Epithelial cell of esophagus (primary cell): ENCODE measurements at regions not wholly inside any gene's neighbourhood (a gene's known extent, or its start where the extent isn't known, plus 50 kb on each side); places are given as distances from the start of the nearest gene placed in this dataset.

Experiments used
- DNase-seq: peaks from one replicate; pipeline ENCODE4 v3.0.0; 2010; ENCODE audit warnings: low read depth
- H3K4me3 ChIP-seq: 2 replicates; pipeline ENCODE4 v1.5.1; 2011; ENCODE audit warnings: mild to moderate bottlenecking, low read length, control low read depth
- TF ChIP-seq, protein P1 (sequence below): IDR thresholded peaks from 2 replicates; pipeline ENCODE4 v1.5.1; 2011; ENCODE audit warnings: low read depth, mild to moderate bottlenecking, low read length, control low read depth, inconsistent platforms; ENCODE audit not compliant: insufficient read depth; ENCODE audit errors: missing control alignments

DNA sequence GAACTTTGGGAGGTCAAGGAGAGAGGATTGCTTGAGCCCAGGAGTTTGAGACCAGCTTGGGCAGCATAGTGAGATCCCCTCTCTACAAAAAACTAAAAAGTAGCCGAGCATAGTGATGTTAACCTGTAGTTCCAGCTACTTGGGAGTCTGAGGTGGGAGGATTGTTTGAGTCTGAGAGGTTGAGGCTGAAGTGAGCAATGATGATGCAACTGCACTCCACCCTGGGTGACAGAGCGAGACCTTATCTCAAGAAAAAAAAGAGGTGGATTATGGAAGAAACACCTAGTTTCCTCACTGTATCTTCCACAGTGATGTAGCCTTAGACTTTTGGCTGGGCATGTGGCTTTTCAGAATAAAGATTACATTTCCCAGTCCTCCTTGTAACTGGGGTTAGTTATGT is 237.2 kb upstream of the SPRED2 start:
- DNase-seq, result no peak
- no peak overlapping the region for H3K4me3 ChIP-seq
- TF ChIP-seq, protein P1, sequence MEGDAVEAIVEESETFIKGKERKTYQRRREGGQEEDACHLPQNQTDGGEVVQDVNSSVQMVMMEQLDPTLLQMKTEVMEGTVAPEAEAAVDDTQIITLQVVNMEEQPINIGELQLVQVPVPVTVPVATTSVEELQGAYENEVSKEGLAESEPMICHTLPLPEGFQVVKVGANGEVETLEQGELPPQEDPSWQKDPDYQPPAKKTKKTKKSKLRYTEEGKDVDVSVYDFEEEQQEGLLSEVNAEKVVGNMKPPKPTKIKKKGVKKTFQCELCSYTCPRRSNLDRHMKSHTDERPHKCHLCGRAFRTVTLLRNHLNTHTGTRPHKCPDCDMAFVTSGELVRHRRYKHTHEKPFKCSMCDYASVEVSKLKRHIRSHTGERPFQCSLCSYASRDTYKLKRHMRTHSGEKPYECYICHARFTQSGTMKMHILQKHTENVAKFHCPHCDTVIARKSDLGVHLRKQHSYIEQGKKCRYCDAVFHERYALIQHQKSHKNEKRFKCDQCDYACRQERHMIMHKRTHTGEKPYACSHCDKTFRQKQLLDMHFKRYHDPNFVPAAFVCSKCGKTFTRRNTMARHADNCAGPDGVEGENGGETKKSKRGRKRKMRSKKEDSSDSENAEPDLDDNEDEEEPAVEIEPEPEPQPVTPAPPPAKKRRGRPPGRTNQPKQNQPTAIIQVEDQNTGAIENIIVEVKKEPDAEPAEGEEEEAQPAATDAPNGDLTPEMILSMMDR, result no peak

DNA sequence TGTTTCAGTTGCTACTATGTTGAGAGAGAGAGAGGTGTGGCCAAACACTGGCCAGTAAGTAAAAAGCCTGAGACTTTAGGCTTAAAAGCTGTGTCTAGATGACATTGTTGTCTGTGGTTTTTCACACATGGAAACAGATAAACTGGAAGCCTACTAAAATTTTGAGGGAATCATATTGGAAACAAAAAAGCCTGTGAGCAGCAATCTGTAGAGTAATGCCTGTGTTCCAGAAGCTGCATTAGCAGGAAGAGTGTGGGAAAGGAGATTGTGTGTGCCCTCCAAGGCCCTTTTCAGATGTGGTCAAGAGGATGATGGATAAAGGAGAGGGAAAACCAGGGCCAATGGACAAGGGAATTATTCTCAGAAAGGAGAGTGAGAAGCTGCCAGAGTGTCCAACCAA is 236.3 kb upstream of the SPRED2 start:
- TF ChIP-seq, protein P1, result no peak
- DNase-seq, result no peak
- H3K4me3 ChIP-seq, result no peak overlapping the region

DNA sequence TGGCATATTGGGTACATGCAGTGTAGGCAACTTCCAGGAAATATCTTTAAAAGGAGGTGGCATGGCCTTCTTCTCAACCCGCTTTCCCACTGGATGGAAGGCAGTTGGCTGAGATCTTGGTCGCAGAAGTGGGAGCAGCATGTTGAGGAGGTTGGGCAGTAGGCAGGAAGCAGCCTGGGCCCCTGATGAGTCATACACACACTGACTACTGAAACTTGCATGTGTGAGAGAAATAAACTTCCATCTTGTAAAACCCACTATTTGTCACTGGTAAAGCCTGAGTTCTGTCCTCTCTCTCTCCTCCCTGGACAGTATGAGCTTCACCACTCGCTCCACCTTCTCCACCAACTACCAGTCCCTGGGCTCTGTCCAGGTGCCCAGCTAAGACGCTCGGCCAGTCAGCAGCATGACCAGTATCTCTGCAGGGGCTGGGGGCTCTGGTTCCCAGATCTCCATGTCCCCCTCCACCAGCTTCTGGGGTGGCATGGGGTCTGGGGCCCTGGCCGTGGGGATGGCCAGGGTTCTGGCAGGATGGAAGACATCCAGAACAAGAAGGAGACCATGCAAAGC is 233.8 kb upstream of the SPRED2 start:
- H3K4me3 ChIP-seq, result no peak overlapping the region
- TF ChIP-seq, protein P1, result no peak
- peak; percentile 62 for DNase-seq

DNA sequence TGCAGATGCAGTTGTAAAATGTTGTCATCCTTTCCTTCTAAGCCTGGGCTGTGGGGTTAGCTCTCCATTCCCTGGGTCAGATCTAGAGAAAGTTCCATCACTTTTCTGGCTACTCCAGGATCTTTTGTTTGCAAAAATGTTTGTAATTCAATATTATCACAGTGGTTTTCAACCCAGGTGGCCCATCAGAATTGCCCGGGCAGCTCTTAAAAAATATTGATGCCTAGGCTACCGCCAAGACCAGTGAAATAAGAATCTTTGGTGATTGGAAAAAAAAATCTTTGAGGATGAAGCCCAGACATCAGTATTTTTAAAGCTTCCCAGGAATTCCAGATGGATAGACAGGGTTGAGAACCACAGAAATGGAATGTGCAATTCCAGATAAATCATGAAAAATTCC is 232.5 kb upstream of the SPRED2 start:
- no peak for DNase-seq
- H3K4me3 ChIP-seq, result no peak overlapping the region
- TF ChIP-seq, protein P1, result no peak

DNA sequence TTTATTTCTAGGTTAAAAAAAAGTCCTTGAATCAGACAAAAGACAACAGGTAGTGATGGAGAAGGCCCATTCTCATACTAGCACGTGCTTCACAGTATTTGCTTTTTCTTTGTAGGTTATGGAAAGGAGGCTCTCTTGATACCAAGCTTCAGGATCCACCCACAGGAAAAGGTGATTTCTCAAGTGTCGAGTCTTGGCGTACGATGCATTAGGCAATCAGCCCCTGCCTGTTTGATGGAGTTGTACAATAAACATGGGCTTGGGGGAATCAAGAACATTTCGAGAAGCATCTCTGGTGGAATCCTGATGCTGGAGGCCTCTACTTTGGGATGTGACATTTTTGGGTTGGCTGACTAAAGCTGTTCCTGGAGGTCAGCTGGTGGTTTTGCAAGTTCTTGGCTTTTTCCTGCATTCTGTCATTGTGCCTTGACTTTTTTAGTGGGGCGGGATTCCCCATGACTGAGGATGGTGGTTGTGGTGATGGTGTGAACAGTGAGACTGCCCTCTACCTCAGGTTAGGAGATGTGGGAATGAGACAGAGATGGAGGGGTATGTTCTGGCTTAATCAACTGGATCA is 231.5 kb upstream of the SPRED2 start:
- no peak overlapping the region for H3K4me3 ChIP-seq
- no peak for DNase-seq
- TF ChIP-seq, protein P1, result no peak

DNA sequence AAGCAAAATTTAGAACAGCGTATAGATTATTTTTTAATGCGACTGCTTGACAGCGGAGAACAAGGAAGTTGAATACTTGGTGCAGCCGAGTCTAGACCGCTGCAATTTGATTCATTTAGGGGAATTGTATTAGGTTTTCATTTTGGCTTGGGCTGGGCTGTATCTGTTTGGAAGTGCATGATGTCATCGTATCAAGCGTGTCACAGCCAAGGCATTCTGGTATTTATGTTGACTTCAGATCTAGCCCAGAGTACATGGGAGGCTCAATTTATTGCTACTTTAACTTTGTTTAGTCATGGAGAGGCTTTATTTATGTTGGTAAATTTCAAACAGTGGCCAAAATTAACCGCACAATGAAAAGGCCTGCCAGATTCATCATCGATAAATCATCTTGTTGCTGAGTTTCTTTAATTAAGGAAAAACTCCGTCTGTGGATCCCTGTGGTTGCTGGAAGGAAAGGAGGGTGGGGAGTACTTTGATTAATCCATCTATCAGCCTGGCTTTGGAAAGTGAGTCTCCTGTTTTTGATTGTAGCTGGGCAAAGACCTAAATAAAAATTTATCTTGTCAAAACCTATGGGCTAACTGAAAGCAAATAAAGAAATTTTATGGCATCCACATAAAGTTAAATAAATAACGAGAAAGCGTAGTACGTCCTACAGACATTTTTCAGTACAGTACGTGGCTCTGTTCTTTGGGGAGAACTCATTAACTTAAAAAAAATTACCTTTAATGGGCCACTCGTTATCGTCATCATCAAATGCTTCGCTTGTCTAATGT is 230.4 kb upstream of the SPRED2 start:
- DNase-seq, result peak; percentile 43
- TF ChIP-seq, protein P1, result no peak
- H3K4me3 ChIP-seq, result no peak overlapping the region
